HK-2 (cell line): ENCODE measurements at regions not wholly inside any gene's neighbourhood (a gene's known extent, or its start where the extent isn't known, plus 50 kb on each side); places are given as distances from the start of the nearest gene placed in this dataset.
A peak's percentile ranks its signal among the peaks of the same experiment; 100 is the strongest.
"Not testable (repeated sequence)": the region's sequence is repeated elsewhere in the genome, so short reads cannot be mapped to it uniquely, and the experiment has no call there.

Experiments used
- DNase-seq: peaks from one replicate; pipeline ENCODE4 v3.0.0-alpha.2; 2018; ENCODE audit not compliant: unreplicated experiment

GRCh38 chr14:81955123-81955522, 421.5 kb upstream of the SEL1L start:
- no peak for DNase-seq

- no peak for DNase-seq
These were observed 427.1 kb upstream of the SEL1L start for GRCh38 chr14:81960781-81961180.

GRCh38 chr14:81963846-81964245, 430.2 kb upstream of the SEL1L start:
- no peak for DNase-seq

- no peak for DNase-seq
These were observed 436.7 kb upstream of the SEL1L start for GRCh38 chr14:81970307-81970706.

- DNase-seq: no peak
These were observed 438.3 kb upstream of the SEL1L start for GRCh38 chr14:81971911-81972310.

GRCh38 chr14:81972601-81973000, 438.9 kb upstream of the SEL1L start:
- DNase-seq: no peak

- DNase-seq: no peak
These were observed 440.9 kb upstream of the SEL1L start for GRCh38 chr14:81974543-81974942.

GRCh38 chr14:81980601-81981306, 447.1 kb upstream of the SEL1L start:
- DNase-seq: no peak

- DNase-seq: no peak
These were observed 447.6 kb upstream of the SEL1L start for GRCh38 chr14:81981307-81981675.

- DNase-seq: no peak
These were observed 448.4 kb upstream of the SEL1L start for GRCh38 chr14:81982046-81982445.

- DNase-seq: no peak
These were observed 452.4 kb upstream of the SEL1L start for GRCh38 chr14:81986005-81986404.

- no peak for DNase-seq
These were observed 455.6 kb upstream of the SEL1L start for GRCh38 chr14:81989211-81989610.

GRCh38 chr14:81990312-81990761, 456.7 kb upstream of the SEL1L start:
- DNase-seq: peak; percentile 28

GRCh38 chr14:81991998-81992397, 458.3 kb upstream of the SEL1L start:
- no peak for DNase-seq

GRCh38 chr14:81993432-81993831, 459.8 kb upstream of the SEL1L start:
- DNase-seq: no peak

GRCh38 chr14:82003426-82003825, 469.8 kb upstream of the SEL1L start:
- no peak for DNase-seq

GRCh38 chr14:82009076-82009475, 475.4 kb upstream of the SEL1L start:
- DNase-seq: no peak

- DNase-seq: no peak
These were observed 476.3 kb upstream of the SEL1L start for GRCh38 chr14:82009993-82010392.

GRCh38 chr14:82011460-82011859, 477.8 kb upstream of the SEL1L start:
- no peak for DNase-seq

- no peak for DNase-seq
These were observed 495.4 kb upstream of the SEL1L start for GRCh38 chr14:82029038-82029437.

- no peak for DNase-seq
These were observed 501.7 kb upstream of the SEL1L start for GRCh38 chr14:82035397-82035796.

- DNase-seq: not testable (repeated sequence)
These were observed 504.4 kb upstream of the SEL1L start for GRCh38 chr14:82038066-82038465.

- DNase-seq: no peak
These were observed 511.7 kb upstream of the SEL1L start for GRCh38 chr14:82045339-82045738.
